NCI-H82 treated with DMSO at 0.1 percent for 48 hours (cell line): ENCODE measurements at regions not wholly inside any gene's neighbourhood (a gene's known extent, or its start where the extent isn't known, plus 50 kb on each side); places are given as distances from the start of the nearest gene placed in this dataset.
"Not testable (repeated sequence)": the region's sequence is repeated elsewhere in the genome, so short reads cannot be mapped to it uniquely, and the experiment has no call there.

ENCODE experiments used
- DNase-seq: peaks from one replicate; lab custom pipeline; 2025; ENCODE audit not compliant: unreplicated experiment; lab: John Stamatoyannopoulos, UW

GRCh38 chr6:60389094-60389493 lies 1896.9 kb downstream of the KHDRBS2 start:
- not testable (repeated sequence) for DNase-seq

GRCh38 chr6:60384614-60385013 lies 1901.4 kb downstream of the KHDRBS2 start:
- DNase-seq = not testable (repeated sequence)

GRCh38 chr6:60382771-60383170 lies 1903.3 kb downstream of the KHDRBS2 start:
- DNase-seq = peak; percentile 1

GRCh38 chr6:60374078-60374477 lies 1911.9 kb downstream of the KHDRBS2 start:
- not testable (repeated sequence) for DNase-seq

DNA sequence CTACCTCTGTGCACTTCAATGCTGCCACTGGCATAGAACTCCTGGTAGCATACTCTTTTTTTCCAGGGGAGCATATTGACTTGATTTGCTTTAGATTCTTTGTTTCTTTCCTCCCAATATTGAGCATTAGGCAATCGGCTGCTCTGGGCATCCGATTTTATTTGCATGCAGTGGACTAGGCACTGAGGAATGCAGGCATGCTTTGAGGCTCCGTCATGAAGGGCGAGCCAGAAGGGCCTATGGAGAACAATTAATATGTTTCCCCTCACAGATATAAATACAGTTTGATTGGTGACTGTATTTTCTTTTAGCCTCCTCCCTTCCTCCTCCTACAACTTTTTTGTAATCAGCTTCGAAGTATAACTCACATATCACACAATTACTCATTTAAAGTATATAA lies 1918.2 kb downstream of the KHDRBS2 start:
- DNase-seq = not testable (repeated sequence)

DNA sequence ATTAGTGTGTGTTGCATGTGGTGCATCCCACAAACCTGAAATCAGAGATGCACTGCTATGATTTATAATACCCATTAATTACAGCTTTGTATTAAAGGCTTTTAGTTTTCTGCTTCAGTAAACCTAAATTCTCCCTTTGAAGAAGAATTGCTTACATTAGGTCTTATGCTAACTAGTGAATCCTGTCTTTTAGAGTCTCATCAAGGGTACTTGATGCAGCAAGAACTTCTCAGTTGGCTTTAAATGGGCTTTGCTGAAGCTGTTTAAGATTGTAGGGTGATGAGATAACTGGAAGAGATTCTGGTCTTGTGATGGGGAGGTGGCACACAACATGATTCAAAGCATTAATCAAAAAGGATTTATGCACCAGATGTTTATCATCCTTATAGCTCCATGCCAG lies 1920.1 kb downstream of the KHDRBS2 start:
- DNase-seq = not testable (repeated sequence)

DNA sequence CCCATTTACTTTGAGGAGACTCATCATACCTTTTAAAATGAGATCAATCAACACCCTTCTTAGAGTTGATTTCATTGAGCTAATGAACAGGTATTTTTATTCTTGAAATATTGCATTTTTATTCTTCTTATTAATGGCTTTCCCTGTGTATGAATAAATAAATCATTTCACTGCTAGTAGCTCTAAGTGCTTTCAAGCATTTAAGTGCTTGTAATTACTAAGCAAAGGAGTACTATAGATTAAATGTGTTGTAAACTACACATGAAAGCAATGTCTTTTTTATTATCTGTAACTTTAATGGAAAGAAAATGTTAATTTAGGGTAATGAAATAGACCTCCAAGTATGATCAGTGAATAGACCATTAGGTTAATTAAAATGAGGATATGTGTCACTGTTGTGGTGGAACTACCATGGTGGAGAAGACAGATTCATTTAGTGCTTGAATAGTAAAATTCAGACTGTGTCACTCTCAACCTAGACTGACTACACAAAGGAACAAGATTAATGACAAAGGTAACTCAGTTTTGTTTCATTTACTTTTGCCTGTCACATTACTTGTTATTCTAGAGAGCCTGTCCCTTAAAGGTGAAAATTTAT lies 1943.5 kb downstream of the KHDRBS2 start:
- not testable (repeated sequence) for DNase-seq

GRCh38 chr6:60338328-60339071 lies 1947.5 kb downstream of the KHDRBS2 start:
- DNase-seq = not testable (repeated sequence)

DNA sequence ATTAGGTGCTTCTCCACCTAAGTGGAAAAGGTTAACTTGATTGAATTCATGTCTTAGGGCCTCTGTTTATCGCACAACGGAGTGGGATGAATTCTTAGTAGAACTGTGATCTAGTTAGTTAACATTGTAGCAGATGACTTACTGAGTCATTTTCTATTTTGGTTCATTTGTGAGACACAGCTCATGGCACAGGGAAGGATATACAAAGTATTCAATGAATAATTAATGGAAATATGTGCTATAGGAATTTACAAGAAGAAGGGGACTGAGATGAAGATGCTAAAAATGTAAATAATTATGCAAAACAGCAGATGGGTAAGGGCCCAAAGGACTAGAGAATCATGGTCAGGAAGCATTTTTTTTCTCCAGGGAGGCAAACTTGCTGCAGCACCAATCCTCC lies 1950.9 kb downstream of the KHDRBS2 start:
- DNase-seq = not testable (repeated sequence)

- DNase-seq = not testable (repeated sequence)
Observed at GRCh38 chr6:60333708-60334107, 1952.3 kb downstream of the KHDRBS2 start.

- DNase-seq = not testable (repeated sequence)
Observed at GRCh38 chr6:60308939-60309338, 1977.1 kb downstream of the KHDRBS2 start.
